B cell (primary cell): ENCODE measurements at regions not wholly inside any gene's neighbourhood (a gene's known extent, or its start where the extent isn't known, plus 50 kb on each side); places are given as distances from the start of the nearest gene placed in this dataset.

Experiments used
- EZH2 ChIP-seq: IDR thresholded peaks from 2 replicates; pipeline ENCODE4 v1.6.1; 2012; ENCODE audit warnings: borderline replicate concordance, low read depth, mild to moderate bottlenecking, moderate library complexity, low read length; ENCODE audit not compliant: insufficient read depth, poor library complexity, severe bottlenecking
- TF ChIP-seq, protein P1 (sequence below): fragments of 200-600 bp; IDR thresholded peaks from one replicate; pipeline ENCODE4 v1.8.0; 2022; ENCODE audit warnings: antibody characterized with exemption, mild to moderate bottlenecking

DNA sequence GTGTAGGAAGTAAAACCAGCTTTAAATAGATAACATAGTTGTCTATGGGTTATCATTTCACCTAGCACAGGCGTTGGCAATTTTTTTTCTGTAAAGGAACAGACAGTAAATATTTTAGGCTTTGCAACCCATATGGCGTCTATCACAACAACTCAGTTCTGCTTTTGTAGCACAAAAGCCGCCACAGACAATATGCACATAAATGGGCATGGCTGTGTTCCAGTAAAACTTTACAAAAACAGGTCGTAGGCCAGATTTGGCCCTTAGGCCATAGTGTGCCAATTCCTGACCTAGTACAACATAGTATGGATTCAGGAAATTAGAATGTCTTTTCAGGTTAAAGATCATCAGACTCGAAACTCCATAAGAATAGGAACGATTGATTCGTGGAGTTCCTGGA is 265.3 kb upstream of the GK2 start:
- TF ChIP-seq, protein P1, sequence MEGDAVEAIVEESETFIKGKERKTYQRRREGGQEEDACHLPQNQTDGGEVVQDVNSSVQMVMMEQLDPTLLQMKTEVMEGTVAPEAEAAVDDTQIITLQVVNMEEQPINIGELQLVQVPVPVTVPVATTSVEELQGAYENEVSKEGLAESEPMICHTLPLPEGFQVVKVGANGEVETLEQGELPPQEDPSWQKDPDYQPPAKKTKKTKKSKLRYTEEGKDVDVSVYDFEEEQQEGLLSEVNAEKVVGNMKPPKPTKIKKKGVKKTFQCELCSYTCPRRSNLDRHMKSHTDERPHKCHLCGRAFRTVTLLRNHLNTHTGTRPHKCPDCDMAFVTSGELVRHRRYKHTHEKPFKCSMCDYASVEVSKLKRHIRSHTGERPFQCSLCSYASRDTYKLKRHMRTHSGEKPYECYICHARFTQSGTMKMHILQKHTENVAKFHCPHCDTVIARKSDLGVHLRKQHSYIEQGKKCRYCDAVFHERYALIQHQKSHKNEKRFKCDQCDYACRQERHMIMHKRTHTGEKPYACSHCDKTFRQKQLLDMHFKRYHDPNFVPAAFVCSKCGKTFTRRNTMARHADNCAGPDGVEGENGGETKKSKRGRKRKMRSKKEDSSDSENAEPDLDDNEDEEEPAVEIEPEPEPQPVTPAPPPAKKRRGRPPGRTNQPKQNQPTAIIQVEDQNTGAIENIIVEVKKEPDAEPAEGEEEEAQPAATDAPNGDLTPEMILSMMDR: no peak
- TF ChIP-seq EZH2: no peak
